ENCODE measurements at regions not wholly inside any gene's neighbourhood (a gene's known extent, or its start where the extent isn't known, plus 50 kb on each side); places are given as distances from the start of the nearest gene placed in this dataset.

DNA sequence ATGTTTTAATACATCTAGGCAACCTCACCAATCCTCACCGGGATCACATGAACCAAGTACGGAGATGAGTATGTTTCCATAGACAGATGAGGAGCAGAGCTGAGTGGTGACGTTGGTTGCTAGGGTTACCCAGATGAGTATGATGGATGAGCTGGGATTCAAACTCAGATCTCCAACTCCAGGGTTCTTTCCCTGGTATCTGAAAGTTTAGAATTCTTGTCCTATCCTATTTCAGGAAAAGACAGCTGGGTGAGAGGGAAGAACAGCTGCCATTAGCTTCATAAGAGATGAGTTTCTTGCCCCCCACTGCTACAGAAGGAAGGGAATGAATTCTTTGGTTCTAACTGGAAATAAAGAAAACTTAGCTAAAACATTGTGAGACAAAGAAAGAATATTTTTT lies 728.9 kb upstream of the TBX3 start:
- no peak for DNase-seq

DNA sequence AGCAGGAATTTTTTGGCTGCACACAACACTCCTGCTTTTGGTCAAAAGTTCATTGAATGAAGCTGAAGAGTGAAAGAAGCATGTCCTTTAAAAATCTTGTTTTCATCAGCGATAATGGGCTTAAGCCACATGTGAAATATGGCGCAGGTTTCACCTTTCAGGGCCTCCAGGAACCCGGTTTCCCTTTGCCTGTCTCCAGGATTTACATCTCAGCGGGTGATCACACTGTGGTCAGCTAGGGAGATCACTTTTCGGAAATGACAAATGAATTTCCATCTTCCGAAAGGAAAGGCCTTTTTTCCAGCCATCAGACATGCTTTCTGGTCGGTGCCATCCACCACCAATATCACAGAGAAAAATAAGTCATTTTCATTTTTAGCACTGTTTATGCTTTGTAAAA lies 727.1 kb upstream of the TBX3 start:
- no peak for DNase-seq

DNA sequence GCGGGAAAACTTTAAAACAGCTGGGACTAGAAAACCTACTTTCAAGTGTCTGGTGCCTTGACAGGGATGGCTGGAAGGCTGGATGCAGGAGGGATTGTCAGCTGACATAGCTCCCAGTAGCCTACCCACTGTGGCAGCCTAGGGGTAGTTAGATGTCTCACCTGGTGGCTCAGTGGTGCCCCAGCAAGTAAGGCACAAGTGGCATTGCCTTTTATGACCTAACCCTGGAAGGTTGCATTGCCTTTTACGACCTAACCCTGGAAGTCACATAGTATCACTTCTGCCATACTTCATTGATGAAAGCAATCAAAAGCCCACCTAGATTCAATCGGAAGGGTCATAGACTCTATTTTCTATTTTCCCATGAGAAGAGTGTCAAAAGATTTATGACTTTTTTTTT lies 724.7 kb upstream of the TBX3 start:
- no peak for DNase-seq

DNA sequence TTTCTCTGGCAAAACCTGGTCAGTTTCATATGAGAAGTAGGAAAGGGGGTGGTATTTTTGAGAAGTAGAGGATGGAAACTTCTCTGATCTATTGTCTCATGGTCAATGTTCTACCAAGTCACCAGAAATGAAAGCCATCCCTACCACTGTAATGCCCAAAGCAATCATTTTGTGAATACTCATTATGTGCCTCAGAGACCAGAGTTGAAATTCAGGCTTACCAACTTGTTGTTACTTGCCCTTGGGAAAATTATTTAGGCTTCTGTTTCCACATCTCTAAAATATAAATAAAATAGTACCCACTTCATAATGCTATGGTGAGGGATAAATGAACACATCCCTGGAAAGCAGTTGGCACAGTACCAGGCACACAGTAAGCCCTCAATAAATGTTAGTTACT lies 723.7 kb upstream of the TBX3 start:
- no peak for DNase-seq

DNA sequence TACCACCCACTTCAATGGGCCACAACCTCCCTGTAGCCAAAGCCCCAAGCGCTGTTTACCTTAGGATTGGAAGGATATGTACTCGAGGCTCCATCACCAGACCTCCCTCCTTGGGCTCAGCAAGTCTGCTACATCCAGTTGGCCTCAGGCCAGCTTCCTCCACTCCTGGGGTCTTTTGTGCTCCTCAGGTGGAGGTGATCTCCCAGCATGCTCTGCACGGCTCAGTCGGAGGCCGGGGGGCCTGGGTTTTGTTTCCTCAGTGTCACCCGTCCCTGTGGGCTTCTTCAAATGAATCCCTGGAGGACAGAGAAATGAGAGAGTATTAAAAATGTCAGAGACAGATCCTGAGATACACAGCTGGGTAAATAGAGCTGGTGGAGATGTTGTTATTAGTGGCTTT lies 723.1 kb upstream of the TBX3 start:
- DNase-seq = no peak

DNA sequence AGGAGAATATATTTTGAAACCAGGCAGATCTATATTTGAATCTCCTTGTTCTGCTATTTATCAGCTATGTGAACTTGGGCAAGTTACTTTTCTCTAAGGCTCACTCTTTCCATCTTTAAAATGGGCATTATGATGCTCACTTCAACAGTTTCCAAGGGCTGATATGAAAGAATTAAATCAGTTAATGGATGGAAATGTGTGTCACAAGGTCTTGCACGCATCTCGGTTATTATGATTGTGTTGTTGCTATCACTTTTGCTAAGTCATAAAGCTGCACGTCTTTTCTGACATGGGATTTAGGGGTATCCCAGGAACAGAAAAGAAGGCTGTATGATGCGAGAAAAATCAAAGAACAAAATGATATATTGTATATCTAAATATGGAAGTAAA lies 721.5 kb upstream of the TBX3 start:
- DNase-seq = no peak

DNA sequence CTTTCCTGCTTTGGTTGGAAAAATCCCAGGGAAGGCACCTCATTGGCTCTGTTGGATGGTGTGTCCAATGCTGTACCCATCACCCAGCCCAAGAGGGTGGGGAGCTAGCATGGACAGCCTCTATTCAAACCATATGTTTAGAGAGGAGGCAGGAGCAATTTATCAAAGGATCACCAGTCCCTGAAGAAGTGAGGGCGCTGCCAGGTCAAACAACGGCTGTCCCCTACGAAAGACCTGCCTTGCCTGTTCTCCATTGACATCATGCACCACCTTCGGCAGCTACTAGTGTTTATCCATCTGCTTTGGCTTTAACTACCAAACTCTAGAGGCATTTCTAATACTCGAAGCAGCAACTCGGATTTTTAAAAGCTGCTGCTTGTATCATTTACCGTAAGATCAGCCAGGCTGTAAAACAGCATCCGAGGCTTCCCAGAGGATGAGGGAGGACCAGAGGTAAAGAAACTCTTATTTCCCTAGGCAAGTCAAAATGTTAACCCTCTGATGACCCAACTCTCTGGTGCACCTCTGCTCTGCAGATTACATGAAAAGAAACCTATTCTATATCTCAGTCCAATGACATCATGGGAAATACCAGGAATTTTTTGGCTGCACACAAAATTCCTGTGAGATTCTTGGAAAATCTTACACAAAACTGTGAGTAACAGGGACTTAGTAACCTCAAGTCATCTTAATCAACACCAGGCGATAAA lies 720.9 kb upstream of the TBX3 start:
- no peak for DNase-seq

DNA sequence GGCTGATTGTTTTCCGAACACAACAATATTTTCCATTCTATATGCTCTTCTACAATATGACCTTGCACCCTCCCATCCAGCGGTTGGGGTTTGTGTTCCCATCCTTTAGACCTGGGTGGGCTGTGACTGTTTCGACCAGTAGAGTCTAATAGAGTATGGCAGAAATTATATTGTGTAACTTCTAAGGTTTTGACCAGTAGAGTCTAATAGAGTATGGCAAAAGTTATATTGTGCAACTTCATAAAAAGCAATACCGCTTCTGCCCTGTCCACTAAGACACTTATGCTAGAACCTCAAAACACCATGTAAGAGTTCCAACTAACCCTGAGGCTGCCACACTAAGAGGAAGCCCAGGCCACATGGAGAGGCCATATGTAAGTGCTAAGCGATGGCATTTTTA lies 719.7 kb upstream of the TBX3 start:
- no peak for DNase-seq

DNA sequence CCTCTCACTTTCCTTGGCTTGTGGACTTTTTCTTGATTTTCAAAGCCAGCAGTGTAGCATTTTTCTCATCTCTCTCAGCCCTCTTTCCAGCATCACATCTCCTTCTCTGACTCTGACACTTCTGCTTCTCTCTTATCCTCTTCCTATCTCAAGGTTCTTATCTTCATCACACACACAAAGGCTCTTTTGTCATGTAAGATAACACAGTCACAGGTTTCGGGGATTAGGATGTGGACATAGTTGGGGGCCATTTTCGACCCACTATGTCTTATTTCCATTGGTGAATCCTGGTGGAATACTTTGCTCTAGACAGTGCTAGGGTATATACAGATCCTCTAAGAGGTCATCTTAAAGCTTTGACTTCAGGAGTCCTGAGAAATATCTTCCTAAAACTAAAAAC lies 719.3 kb upstream of the TBX3 start:
- DNase-seq = no peak

DNA sequence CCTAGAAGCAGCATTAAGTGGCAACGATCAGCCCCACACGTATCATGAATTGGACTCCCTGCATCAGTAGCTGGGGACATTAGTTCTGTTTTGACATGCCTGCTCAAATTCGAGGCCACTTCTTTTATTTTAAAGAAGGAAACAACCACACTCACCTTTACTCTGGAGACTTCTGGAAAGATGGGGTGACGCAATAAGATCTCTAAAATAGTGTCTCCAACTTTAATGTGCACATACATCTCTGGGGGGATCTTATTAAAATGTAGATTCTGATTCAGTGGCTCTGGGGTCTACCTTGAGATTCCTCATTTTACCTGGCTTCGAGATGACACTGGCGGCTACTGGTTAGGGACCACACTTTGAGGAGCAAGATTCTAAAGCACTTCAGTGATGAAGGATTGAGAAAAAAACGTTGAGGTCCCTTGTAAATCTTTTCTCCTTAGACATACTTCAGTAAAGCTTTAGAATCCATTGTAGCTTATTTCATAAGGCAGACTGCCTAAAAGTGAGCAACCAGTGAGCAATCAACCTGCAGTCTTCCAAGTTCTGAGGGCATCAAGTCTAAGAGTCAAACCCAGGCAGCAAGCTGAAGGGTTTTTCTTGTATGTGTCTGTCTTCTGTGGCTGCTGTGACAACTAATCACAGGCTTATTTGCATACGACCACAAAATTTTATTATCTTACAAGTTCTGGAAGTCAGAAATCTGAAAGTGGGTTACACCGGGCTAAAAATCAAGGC lies 718.6 kb upstream of the TBX3 start:
- DNase-seq = no peak

DNA sequence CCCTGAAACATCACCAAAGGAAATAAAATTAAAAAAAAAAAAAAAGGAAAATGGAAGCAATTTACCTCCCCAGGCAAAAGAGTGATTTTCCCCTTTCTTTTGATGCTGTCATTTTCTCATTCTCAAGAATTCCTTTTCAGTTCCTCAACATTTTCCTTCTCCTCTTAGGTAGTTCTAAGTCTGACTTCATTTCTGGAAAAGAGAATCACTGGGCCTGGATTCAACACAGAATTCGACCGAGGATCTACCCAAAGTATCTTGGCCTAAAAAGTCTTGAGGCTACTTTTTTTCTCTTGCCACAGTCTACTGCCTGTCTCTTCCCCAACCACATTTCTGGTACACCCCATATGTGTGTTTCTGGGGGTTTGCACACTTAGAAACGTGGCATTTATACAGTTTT lies 717.8 kb upstream of the TBX3 start:
- no peak for DNase-seq

DNA sequence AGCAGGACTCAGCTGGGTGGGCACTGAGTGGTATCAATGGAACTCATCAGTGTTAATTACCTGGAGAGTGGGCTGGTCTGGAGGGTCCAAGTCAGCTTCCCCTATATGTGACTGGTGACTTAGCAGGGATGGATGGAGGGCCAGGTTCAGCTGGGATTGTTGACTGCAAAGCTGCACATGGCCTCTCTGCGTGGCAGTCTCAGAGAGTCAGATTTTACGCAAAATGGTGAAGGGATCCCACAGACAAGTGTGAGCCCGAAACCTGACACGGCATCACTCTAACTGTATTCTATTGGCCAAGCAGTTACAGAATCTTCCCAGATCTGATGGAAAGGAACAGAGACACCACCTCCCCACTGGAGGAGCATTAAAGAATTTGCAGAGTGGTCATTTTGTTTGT lies 716.0 kb upstream of the TBX3 start:
- DNase-seq = no peak

DNA sequence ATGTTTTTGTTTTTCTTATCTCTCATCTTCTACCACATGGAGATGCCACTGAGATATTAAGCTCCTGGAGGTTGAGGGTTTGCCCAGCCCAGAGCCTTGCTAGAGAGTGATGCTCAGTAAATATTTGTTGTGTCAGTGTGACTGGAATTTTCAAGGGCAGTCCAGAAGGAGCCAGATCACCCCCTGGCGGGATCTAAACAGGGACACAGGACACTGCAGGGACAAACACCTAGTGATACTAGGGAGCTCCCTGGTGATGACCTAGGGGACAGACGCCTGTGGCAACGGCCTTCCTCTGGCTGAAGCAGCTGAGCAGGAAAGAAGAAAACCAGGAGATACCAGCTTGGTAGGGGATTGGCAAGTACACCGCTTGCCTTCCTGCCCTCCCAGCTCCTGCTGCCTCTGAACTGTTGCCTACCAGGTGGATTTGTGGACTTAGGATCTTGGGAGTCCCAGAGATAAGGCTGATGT lies 714.4 kb upstream of the TBX3 start:
- no peak for DNase-seq

DNA sequence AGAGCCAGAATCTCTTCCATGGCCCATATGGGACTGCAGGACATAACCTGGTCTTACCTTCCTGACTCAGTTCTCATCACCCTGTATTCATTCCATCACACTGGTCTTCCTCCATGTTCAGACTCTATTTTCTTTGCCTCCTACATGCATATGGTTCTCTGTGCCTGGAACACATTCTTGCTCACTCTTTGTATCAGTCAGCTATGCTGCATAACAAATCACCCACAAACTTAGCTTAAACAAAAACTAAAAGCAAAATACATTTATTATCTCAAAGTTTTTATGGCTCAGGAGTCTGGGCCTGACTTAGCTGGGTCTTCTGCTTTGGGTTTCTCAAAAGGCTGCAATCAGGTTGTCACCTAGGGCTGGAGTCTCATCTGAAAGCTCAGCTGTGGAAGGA lies 712.6 kb upstream of the TBX3 start:
- no peak for DNase-seq

DNA sequence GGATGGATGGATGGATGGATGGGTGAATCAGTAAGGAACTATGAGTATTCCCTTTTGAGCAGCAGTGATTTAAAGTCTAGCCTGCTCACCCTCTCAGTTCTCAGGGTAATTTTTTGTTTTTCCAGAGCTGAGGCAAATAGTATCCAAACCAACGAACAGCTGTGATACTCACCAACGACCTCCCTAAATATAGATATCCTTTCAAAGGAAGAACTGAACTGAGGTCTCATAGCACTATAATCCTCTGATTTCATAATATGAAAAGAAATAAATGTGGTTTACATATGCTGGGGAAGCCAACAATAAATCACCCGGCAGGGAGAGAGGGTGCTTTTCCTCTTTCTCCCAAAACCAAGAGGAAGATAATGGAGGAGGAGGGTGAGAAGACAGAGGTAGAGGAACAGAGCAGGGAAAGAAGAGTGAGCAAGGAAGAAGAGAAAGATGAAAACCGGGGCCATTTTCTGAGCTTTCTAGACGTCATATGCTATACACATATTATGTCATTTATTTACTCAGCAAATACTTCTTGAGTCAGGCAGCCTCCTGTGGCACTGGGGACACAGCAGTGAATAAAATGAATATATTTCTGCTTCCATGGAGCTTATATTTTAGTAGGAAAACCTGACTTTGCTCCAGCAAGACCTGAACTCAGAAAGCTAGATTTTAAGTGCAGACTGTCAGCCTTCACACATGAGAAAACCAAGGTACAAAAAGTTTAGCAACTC lies 710.7 kb upstream of the TBX3 start:
- DNase-seq = no peak

DNA sequence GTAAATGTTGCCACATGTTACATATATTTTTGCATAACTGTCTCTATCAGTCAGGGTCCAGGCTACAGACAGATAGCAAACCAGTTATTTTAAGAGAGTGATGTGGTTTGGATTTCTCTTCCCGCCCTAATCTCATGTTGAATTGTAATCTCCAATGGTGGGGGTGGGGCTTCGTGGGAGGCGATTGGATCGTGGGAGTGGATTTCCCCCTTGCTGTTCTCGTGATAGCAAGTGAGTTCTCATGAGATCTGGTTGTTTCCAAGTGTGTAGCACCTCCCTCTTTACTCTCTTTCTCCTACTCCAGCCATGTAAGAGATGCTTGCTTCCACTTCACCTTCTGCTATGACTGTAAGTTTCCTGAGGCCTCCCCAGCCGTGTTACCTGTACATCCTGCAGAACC lies 704.2 kb upstream of the TBX3 start:
- DNase-seq = no peak

DNA sequence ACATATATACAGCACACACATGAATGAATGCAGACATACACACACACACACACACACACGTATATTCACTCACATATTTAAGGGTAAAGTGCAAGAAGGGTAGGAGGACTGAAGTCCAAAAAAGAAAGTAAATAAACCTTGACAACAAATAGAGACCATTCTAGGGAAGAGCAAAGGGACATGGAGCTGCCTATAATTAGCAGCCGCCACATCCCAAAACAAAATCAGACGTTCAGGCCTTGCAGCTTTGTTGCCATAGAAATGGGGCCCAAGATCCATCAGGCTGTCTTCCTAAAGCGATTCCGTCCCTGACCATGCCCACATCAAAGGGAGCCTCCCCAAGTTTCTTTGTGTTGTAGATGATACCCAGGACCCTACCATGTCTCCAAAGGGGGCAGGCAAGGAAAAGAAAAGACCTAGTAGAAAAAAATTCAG lies 703.5 kb upstream of the TBX3 start:
- DNase-seq = no peak

DNA sequence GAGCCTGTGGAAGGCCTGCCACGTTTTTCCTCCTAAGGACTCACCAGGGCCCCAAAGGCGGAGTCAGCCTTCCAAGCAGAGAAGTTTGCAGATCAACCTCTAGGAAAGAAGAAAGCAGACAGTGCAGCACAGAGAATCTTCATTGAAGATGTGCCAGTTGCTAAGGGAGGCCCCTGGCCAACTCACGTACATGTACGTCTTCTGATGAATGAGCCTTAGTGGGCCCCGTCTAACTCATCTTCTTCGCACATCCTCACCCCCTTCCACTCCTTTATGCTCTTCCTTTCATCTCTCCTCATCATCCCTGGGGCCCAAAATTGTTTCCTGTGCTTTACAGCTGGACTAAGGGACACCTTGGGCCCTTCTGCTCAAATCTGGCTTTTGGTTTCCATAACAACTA lies 703.0 kb upstream of the TBX3 start:
- DNase-seq = no peak

DNA sequence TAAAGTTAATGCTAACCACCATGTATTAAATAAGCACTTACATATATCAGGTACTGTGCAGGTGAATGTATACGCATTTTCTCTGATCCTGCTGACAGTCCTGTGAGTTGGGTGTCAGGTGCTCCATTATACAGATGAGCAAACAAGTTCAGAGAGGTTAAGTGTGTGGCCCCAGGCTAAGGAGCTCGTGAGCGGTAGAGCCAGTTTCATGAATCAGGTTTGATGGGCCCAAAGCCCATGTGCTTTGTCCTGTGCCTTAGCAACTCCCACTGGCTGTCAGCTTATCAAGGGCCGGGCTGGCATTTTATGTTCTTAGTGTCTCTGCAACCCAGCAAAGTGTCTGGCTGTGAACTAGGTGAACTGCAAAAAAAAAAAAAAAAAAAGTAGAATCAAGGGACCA lies 701.2 kb upstream of the TBX3 start:
- no peak for DNase-seq

DNA sequence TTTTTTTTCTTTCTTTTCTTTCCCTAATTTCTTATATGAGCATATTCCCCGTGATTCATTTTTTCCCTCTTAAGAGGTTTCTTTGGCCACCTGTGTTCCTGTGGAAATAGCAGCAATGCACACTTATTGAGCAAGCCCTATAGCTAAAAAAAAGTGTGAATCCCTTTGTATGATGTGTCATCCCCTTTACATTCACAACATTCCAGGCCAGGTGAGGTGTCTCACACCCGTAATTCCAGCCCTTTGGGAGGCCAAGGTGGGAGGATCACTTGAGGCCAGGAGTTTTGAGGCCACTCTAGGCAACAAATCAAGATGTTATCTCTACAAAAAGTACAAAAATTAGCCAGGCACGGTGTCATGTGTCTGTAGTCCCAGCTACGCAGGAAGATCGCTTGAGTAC lies 700.4 kb upstream of the TBX3 start:
- no peak for DNase-seq

DNA sequence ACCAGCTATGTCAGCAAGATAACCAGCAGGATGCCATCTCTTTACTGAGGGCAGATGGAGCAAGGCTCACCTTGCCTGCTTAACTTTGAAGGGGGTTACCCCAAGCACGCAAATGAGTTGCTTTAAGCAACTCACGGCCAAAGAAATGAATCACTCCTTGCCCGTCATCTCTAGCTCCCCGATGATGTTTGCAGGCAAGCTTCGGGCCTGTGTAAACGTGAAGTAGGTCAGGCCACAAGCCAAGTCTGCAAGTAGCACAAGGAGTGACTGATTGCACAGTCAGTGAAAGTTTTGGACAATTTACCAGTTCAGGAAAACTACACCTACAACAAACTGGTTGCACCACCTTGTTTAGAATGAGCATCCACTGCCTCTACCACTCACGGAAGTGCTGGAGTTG lies 699.7 kb upstream of the TBX3 start:
- no peak for DNase-seq

DNA sequence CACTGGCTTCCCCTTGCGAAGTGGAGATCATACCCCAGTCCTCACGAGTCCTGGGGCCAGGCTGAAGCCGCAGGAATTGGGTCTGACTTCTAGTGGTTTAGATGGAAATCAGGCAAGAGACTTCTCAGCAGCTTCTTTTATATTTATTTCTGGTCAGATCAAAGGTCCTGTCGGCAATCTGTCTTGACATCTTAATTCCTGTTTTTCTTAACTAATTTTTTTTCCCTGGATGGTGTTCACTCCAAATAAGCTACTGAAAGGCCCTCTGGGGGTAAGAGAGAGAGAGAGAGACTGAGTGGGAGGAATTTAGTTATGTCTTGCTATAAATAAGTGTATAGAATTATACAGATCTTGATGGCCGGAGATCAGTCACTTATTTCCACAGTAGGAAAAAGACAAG lies 698.7 kb upstream of the TBX3 start:
- no peak for DNase-seq

DNA sequence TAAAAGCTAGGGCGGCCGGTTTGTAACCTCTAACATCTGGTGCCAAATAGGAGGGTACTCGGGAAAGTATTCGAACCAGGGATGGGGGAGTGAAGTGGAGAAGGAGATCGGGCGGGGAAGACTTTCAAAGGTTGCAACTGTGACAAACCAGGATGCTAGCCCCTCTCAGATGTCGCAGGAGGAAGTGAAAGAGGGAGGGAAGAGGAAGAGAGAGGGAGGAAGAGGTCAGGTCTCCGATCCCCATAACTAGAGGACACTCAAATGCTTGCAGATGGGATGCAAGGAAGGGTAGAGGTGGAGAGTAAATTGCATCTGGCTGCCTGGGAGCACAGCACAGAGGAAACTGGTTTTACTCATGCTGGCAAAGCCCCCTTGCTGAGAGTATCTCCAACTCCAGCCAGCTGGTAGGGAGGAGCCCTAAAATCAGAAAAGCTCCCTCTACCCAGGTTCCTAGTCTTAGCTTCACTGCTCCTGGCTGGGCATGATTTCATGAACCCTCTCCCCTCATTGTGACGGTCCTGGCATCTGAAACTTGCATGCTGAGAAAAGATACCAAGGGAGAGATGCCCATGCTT lies 696.7 kb upstream of the TBX3 start:
- DNase-seq = no peak

DNA sequence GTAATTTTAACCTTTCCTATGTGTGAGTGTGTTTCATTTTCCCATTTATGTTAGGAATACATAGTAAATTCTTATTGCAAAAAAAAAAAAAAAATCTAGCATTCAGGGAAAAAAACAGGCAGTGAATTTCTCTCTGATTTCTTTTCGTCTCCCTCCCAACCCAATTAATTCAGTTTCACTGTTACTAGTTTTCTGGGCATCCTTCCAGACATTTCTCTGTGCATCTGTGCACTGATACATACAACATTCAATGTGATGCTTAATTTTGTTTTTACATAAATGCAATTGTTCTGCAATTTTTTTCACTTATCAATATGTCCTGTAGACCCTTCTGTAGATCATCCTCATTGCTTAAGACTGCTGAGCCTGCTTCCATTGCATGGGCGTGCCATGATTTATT lies 694.3 kb upstream of the TBX3 start:
- DNase-seq = no peak

All from CD4-positive, alpha-beta T cell treated with Interferon alpha-2 for 1 hour (primary cell).